NCI-H146 treated with DMSO at 0.1 percent for 48 hours (cell line): ENCODE measurements at regions not wholly inside any gene's neighbourhood (a gene's known extent, or its start where the extent isn't known, plus 50 kb on each side); places are given as distances from the start of the nearest gene placed in this dataset.

Experiments used
- DNase-seq: peaks from one replicate; lab custom pipeline; 2025; ENCODE audit not compliant: unreplicated experiment; lab: John Stamatoyannopoulos, UW

- no peak for DNase-seq
These were observed 56.6 kb upstream of the ID3 start for GRCh38 chr1:23615852-23616251.

- no peak for DNase-seq
These were observed 56.1 kb upstream of the ID3 start for GRCh38 chr1:23615423-23615822.

GRCh38 chr1:23614032-23614660 is 54.8 kb upstream of the ID3 start:
- DNase-seq = no peak

GRCh38 chr1:23613191-23614031 is 54.1 kb upstream of the ID3 start:
- DNase-seq = no peak

- DNase-seq = peak; percentile 19
These were observed 52.5 kb upstream of the ID3 start for GRCh38 chr1:23611601-23612327.

- DNase-seq = no peak
These were observed 51.4 kb upstream of the ID3 start for GRCh38 chr1:23610677-23611076.

- no peak for DNase-seq
These were observed 50.7 kb upstream of the ID3 start for GRCh38 chr1:23609971-23610370.
